WTC11 (cell line): ENCODE measurements at regions not wholly inside any gene's neighbourhood (a gene's known extent, or its start where the extent isn't known, plus 50 kb on each side); places are given as distances from the start of the nearest gene placed in this dataset.

ENCODE experiments used
- TF ChIP-seq, protein P1 (sequence below): fragments of 200-600 bp; IDR thresholded peaks from 2 replicates; pipeline ENCODE4 v1.8.0; 2022; ENCODE audit warnings: antibody characterized with exemption
- TF ChIP-seq, protein P2 (sequence below): sonication (generic); formaldehyde crosslinking; IDR thresholded peaks from 2 replicates; pipeline ENCODE4 v1.8.1; 2022; ENCODE audit warnings: low read depth, mild to moderate bottlenecking, moderate library complexity, missing genetic modification reagents, borderline replicate concordance
- TF ChIP-seq, protein P3 (sequence below): sonication (generic); formaldehyde crosslinking; IDR thresholded peaks from 2 replicates; pipeline ENCODE4 v1.8.1; 2023; ENCODE audit warnings: mild to moderate bottlenecking, missing genetic modification reagents
- TF ChIP-seq, protein P4 (sequence below): sonication (generic); formaldehyde crosslinking; IDR thresholded peaks from 2 replicates; pipeline ENCODE4 v1.8.1; 2023; ENCODE audit warnings: mild to moderate bottlenecking, missing genetic modification reagents, moderate library complexity

DNA sequence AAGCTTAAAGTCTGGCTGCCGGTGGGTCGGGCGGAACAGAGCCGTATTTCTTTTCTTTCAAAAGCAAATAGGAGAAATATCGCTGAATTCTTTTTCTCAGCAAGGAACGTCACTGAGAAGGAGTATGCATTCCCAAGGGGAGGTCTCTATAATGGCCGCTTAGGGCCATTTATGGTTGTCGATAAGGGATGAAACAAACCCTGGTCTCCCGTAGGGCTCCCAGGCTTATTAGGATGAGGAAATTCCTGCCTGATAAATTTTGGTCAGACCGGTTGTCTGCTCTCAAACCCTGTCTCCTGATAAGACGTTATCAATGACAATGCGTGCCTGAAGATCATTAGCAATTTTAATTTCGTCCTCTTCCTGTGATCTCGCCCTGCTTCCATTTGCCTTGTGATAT lies 227.7 kb upstream of the ZEB2 start:
- TF ChIP-seq, protein P1, sequence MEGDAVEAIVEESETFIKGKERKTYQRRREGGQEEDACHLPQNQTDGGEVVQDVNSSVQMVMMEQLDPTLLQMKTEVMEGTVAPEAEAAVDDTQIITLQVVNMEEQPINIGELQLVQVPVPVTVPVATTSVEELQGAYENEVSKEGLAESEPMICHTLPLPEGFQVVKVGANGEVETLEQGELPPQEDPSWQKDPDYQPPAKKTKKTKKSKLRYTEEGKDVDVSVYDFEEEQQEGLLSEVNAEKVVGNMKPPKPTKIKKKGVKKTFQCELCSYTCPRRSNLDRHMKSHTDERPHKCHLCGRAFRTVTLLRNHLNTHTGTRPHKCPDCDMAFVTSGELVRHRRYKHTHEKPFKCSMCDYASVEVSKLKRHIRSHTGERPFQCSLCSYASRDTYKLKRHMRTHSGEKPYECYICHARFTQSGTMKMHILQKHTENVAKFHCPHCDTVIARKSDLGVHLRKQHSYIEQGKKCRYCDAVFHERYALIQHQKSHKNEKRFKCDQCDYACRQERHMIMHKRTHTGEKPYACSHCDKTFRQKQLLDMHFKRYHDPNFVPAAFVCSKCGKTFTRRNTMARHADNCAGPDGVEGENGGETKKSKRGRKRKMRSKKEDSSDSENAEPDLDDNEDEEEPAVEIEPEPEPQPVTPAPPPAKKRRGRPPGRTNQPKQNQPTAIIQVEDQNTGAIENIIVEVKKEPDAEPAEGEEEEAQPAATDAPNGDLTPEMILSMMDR, result no peak
- TF ChIP-seq, protein P2, sequence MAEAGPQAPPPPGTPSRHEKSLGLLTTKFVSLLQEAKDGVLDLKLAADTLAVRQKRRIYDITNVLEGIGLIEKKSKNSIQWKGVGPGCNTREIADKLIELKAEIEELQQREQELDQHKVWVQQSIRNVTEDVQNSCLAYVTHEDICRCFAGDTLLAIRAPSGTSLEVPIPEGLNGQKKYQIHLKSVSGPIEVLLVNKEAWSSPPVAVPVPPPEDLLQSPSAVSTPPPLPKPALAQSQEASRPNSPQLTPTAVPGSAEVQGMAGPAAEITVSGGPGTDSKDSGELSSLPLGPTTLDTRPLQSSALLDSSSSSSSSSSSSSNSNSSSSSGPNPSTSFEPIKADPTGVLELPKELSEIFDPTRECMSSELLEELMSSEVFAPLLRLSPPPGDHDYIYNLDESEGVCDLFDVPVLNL, result no peak
- TF ChIP-seq, protein P3, sequence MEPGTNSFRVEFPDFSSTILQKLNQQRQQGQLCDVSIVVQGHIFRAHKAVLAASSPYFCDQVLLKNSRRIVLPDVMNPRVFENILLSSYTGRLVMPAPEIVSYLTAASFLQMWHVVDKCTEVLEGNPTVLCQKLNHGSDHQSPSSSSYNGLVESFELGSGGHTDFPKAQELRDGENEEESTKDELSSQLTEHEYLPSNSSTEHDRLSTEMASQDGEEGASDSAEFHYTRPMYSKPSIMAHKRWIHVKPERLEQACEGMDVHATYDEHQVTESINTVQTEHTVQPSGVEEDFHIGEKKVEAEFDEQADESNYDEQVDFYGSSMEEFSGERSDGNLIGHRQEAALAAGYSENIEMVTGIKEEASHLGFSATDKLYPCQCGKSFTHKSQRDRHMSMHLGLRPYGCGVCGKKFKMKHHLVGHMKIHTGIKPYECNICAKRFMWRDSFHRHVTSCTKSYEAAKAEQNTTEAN (CRISPR knock-in tag), result no peak
- TF ChIP-seq, protein P4, sequence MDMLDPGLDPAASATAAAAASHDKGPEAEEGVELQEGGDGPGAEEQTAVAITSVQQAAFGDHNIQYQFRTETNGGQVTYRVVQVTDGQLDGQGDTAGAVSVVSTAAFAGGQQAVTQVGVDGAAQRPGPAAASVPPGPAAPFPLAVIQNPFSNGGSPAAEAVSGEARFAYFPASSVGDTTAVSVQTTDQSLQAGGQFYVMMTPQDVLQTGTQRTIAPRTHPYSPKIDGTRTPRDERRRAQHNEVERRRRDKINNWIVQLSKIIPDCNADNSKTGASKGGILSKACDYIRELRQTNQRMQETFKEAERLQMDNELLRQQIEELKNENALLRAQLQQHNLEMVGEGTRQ, result no peak
